Omental fat pad (tissue), 3 donors: ENCODE measurements at regions not wholly inside any gene's neighbourhood (a gene's known extent, or its start where the extent isn't known, plus 50 kb on each side); places are given as distances from the start of the nearest gene placed in this dataset.
"Not testable (repeated sequence)": the region's sequence is repeated elsewhere in the genome, so short reads cannot be mapped to it uniquely, and the experiment has no call there.

Experiments
- ATAC-seq: fragments of 150-250 bp; one replicate; pipeline ENCODE4 v1.9.1; 2016; ENCODE audit warnings: mild to moderate bottlenecking, moderate library complexity; ENCODE audit not compliant: low FRiP score
- DNase-seq: peaks from one replicate; pipeline ENCODE4 v3.0.0-alpha.2; 2019; ENCODE audit warnings: low spot score
- TF ChIP-seq, protein P1 (sequence below), 3 donors: fragments of 450-650 bp; IDR thresholded peaks; one replicate each; pipeline ENCODE4 v1.5.1; 2016 to 2017; ENCODE audit warnings: antibody characterized with exemption in 3 of 3, mild to moderate bottlenecking in 3 of 3, moderate library complexity in 2 of 3

DNA sequence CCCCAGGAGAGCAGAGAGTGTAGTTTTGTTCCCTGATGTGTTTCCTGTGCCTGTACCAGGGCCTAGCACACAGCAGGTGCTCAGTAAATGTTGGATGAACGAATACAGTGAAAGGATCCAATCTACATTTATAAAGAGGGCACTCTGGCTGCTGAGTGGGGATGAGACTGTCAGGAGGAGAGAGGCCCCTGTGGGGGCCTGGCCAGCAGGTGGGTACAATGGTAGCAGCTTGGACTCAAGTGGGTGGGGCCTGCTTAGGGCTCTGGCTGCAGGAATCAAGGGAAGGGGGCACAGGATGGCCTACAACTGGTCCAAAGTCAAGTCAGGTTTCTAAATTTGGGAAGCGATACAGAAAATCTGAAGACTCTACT lies 156.6 kb upstream of the GRK3 start:
- ATAC-seq: no peak
- DNase-seq: no peak
- TF ChIP-seq, protein P1, sequence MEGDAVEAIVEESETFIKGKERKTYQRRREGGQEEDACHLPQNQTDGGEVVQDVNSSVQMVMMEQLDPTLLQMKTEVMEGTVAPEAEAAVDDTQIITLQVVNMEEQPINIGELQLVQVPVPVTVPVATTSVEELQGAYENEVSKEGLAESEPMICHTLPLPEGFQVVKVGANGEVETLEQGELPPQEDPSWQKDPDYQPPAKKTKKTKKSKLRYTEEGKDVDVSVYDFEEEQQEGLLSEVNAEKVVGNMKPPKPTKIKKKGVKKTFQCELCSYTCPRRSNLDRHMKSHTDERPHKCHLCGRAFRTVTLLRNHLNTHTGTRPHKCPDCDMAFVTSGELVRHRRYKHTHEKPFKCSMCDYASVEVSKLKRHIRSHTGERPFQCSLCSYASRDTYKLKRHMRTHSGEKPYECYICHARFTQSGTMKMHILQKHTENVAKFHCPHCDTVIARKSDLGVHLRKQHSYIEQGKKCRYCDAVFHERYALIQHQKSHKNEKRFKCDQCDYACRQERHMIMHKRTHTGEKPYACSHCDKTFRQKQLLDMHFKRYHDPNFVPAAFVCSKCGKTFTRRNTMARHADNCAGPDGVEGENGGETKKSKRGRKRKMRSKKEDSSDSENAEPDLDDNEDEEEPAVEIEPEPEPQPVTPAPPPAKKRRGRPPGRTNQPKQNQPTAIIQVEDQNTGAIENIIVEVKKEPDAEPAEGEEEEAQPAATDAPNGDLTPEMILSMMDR (IDR thresholded peaks at IDR 0.05): no peak

DNA sequence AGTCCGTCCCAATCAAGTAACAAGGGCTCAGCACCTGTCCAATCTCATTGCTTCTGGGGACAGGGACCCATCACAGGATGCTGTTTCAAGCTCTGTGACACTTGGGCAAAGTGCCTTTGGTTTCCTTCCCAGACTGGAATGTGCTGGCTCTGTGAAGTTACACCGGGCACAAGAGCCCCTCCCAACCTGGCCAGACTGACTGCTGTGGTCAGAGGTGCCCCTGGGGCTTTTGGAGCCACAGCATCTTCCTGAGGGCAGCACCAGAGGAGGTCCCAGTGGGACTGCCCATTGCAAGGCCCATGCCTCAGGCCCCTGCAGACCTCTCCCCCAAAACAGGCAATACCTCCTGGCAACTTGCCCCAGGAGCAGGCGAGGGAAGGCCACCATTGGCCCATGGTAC lies 155.2 kb upstream of the GRK3 start:
- TF ChIP-seq, protein P1 (IDR thresholded peaks at IDR 0.05): no peak
- ATAC-seq (no peak), DNase-seq (no peak)

DNA sequence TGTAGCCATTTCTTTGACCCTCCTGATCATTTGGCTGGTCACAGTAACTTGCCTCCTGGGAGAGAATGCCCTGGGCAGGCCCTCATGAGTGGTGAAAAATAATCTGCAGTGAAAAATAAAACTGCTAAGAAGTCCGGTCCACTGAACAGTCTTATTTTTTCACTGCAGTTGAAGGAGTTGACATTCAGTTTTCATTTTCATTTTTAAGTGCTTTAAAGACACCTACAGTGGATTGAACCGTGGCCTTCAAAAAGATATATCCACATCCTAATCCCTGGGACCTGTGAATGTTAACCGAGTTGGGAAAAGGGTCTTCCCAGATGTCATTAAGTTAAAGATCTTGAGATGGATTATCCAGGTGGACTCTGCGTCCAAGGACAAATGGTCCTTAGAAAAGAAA lies 153.6 kb upstream of the GRK3 start:
- DNase-seq (no peak), ATAC-seq (no peak)
- TF ChIP-seq, protein P1 (IDR thresholded peaks at IDR 0.05): no peak

DNA sequence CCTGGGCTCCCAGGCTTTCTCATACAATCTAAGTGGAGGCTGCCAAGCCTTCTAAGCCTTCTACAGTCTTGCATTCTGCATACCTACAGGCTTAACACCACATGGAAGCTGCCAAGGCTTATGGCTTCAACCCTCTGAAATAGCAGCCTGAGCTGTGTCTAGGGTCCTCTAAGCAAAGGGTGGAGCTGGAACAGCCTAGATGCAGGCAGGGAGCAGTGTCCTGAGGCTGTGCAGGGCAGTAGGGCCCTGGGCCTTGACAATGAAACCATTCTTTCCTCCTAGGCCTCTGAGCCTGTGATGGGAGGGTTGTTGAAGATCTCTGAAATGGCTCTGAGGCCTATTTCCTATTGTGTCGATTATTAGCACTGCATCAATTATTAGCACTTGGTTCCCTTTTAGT lies 150.9 kb upstream of the GRK3 start:
- DNase-seq (no peak), ATAC-seq (no peak)
- TF ChIP-seq, protein P1 (IDR thresholded peaks at IDR 0.05): no peak

DNA sequence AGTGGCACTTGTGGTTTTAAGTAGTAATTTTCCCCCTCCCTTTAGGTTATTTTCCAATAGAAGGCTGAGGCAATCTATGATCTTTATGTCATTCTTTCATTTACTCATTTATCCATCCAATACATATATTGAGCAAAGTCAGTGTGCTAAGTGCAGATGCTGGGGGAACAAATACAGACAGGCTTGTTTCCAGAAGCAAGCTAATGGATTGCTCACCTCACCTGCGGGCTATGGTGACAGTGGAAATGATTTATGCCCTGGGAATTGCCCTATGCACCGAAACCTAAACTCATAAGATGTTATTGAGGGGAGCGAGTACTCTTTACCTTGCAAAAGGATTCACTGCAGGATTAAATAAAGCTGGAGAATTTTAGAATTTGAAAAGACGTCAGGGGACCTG lies 148.7 kb upstream of the GRK3 start:
- DNase-seq, ATAC-seq: not testable (repeated sequence)

DNA sequence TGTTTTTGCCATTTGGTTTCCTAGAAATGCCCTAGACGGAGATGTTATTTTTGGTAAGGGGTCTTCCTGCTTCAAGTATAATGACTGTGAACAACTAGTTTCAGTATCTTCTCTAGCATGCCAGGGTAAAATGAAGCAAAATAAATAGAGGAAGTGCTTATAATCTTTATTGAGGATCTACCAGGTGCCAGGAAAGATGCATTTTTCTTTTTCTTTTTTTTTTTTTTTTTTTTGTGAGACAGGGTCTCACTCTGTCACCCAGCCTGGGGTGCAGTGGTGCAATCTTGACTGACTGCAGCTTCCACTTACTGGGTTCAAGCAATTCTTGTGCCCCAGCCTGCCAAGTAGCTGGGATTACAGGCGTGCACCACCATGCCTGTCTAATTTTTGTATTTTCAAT lies 146.6 kb upstream of the GRK3 start:
- DNase-seq, ATAC-seq: not testable (repeated sequence)

DNA sequence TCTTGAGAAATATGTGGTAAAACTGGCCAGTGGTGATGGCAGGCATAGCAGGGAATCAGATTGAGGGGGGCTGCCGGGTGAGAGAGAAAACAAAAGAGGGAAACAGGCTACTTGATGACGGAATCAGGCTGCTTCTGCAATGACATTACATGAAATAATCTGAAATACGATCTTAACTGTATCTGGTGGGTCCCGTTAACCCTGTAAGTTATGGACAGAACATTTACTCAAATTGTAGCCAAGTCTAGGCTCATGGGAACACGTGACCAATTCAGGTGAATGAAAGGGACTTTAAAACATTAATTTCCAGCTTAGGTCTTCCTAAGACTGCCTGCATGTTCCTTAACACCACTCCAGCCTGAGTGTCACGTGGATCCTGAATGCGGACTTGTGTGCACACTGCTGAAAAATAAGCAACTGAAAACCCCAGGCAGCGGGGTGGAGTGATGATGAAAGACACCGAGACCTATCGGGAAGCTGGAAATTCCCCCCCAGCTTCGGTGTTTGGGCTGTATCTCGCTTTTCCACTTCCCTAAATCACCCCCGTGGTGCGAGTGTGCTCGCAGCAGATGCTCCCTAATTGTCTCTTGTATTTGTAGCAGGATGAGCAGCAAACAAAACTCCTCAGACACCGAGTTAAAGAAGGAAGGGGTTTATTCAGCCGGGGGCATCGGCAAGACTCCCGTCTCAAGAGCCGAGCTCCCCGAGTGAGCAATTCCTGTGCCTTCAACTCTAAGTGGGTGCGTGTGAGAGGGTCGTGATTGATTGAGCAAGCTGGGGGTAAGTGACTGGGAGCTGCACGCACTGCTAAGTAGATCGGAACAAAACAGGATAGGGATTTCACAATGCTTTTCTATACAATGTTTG lies 145.0 kb upstream of the GRK3 start:
- TF ChIP-seq, protein P1 (IDR thresholded peaks at IDR 0.05): no peak
- DNase-seq (no peak), ATAC-seq (no peak)

DNA sequence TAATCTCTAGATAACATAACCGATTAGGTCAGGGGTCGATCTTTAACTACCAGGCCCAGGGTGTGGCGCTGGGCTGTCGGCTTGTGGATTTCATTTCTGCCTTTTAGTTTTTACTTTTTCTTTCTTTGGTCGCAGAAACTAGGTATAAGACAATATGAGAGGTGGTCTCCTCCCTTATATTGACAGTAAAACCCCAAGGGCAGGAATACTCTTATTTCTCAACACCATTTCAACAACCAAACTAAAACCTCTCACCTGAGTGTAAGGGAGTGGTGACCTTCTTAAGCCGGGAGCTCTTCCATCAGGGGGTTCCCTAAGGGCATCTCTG lies 144.4 kb upstream of the GRK3 start:
- not testable (repeated sequence) for ATAC-seq, DNase-seq

DNA sequence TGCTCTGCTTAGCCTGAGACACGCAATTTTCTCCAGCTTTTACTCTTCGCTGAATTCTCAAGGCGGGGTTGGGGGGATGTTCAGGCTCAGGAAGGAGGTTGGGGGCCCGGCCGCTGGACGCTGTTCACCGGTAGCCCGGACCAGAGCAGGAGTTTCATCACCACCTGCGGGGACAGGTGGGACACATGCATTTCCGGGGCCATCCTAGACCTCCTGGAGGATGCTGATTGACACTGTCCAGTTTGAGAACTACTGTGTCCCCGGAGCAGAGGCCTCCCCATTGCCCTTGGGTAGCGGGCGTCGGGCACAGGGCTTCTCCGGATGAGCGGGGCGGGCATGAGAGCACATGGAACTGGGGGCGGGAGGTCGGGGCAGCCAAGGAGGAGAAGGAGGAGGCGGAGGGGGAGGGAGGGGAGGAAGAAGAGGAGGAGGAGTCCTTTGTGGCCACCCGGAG lies 144.0 kb upstream of the GRK3 start:
- TF ChIP-seq, protein P1 (IDR thresholded peaks at IDR 0.05): no peak
- no peak for ATAC-seq
- DNase-seq: no peak
